B cell (primary cell): ENCODE measurements at regions not wholly inside any gene's neighbourhood (a gene's known extent, or its start where the extent isn't known, plus 50 kb on each side); places are given as distances from the start of the nearest gene placed in this dataset.

ENCODE experiments used
- ATAC-seq: fragments of 200-7000 bp; cut with Tn5 transposase; one replicate; pipeline ENCODE4 v1.10.0; 2021; ENCODE audit warnings: low read depth, mild to moderate bottlenecking, moderate number of reproducible peaks, moderate library complexity
- CTCF ChIA-PET: fragments of 350-600 bp; sonication (Branson Sonifier 250); formaldehyde crosslinking; loops from one replicate; lab custom pipeline; 2021; ENCODE audit warnings: antibody characterized with exemption, inconsistent platforms; lab: Charles Lee
- POLR2A ChIA-PET: fragments of 350-600 bp; sonication (Branson Sonifier 250); formaldehyde crosslinking; loops from one replicate; lab custom pipeline; 2021; ENCODE audit warnings: antibody characterized with exemption; lab: Charles Lee
- DNase-seq: peaks from one replicate; pipeline ENCODE4 v3.0.0; 2013
- H2AFZ ChIP-seq: 2 replicates; pipeline ENCODE4 v1.6.1; 2012; ENCODE audit warnings: mild to moderate bottlenecking, low read depth, low read length; ENCODE audit not compliant: insufficient read depth, poor library complexity, severe bottlenecking
- H3K27ac ChIP-seq, 2 donors: 1 replicate in 1 of 2; 2 replicates in 1 of 2; pipeline ENCODE4 v1.5.1; 2012 to 2013; ENCODE audit warnings: low read length in 2 of 2, mild to moderate bottlenecking in 2 of 2, moderate library complexity in 1 of 2
- H3K27me3 ChIP-seq, 4 experiments: fragments of 200-600 bp in 1 of 4; sonication (generic) in 1 of 4; replicated peaks in 1 of 4; 1 replicate in 2 of 4; 2 replicates in 2 of 4; pipeline versions ENCODE4 v1.6.1 to v1.7.0; 2013 to 2016; ENCODE audit warnings: low read length in 3 of 4, mild to moderate bottlenecking in 2 of 4, mixed read lengths in 1 of 4, moderate library complexity in 1 of 4; ENCODE audit not compliant: insufficient read depth in 4 of 4, control insufficient read depth in 3 of 4; ENCODE audit errors: control extremely low read depth in 1 of 4
- H3K36me3 ChIP-seq, 2 experiments: replicated peaks in 1 of 2; 1 replicate in 1 of 2; 2 replicates in 1 of 2; pipeline versions ENCODE4 v1.6.1 to v1.7.1; 2013; ENCODE audit warnings: low read length in 1 of 2; ENCODE audit not compliant: insufficient read depth in 2 of 2, control insufficient read depth in 1 of 2; ENCODE audit errors: control extremely low read depth in 1 of 2, extremely low read depth in 1 of 2
- H3K4me1 ChIP-seq, 2 donors: fragments of 200-600 bp in 1 of 2; sonication (generic) in 1 of 2; 1 replicate in 1 of 2; 2 replicates in 1 of 2; pipeline versions ENCODE4 v1.5.1 to v1.6.1; 2013 to 2017; ENCODE audit warnings: low read length in 2 of 2; ENCODE audit not compliant: control insufficient read depth in 2 of 2, insufficient read depth in 2 of 2
- H3K4me2 ChIP-seq: replicated peaks from 2 replicates; pipeline ENCODE3; 2012; ENCODE audit warnings: mild to moderate bottlenecking, low read depth, low read length; ENCODE audit not compliant: poor library complexity, severe bottlenecking
- H3K4me3 ChIP-seq, 5 experiments: fragments of 200-600 bp in 1 of 5; sonication (generic) in 1 of 5; 1 replicate in 3 of 5; 2 replicates in 2 of 5; pipeline versions ENCODE4 v1.5.1 to v1.7.0; 2011 to 2016; ENCODE audit warnings: low read length in 4 of 5, mild to moderate bottlenecking in 4 of 5, low read depth in 2 of 5, control low read depth in 1 of 5, moderate library complexity in 1 of 5; ENCODE audit not compliant: insufficient read depth in 1 of 5; ENCODE audit errors: control extremely low read depth in 1 of 5, extremely low read depth in 1 of 5
- H3K79me2 ChIP-seq: fragments of 200-600 bp; sonication (generic); one replicate; pipeline ENCODE4 v1.6.0; 2016; ENCODE audit warnings: low read length; ENCODE audit not compliant: control insufficient read depth, insufficient read depth
- H3K9ac ChIP-seq: fragments of 200-600 bp; sonication (generic); 2 replicates; pipeline ENCODE4 v1.6.1; 2017; ENCODE audit warnings: mild to moderate bottlenecking, low read length, moderate library complexity
- H3K9me3 ChIP-seq, 3 donors: one replicate each; pipeline versions ENCODE4 v1.6.1 to v1.7.1; 2013; ENCODE audit warnings: low read length in 2 of 3; ENCODE audit not compliant: control insufficient read depth in 2 of 3, insufficient read depth in 1 of 3; ENCODE audit errors: control extremely low read depth in 1 of 3
- H4K20me1 ChIP-seq: 2 replicates; pipeline ENCODE4 v1.6.0; 2012; ENCODE audit warnings: mild to moderate bottlenecking, low read length; ENCODE audit not compliant: insufficient read depth, control insufficient read depth, poor library complexity, severe bottlenecking
- H3K27ac Mint-ChIP-seq: one replicate; pipeline ENCODE4 v1.8.0; 2021; ENCODE audit warnings: mixed read lengths
- H3K27me3 Mint-ChIP-seq: one replicate; pipeline ENCODE4 v1.8.0; 2021; ENCODE audit warnings: mixed read lengths
- H3K4me1 Mint-ChIP-seq: one replicate; pipeline ENCODE4 v1.8.0; 2021; ENCODE audit warnings: mixed read lengths
- H3K4me3 Mint-ChIP-seq: one replicate; pipeline ENCODE4 v1.8.0; 2021; ENCODE audit warnings: mixed read lengths
- H3K9me3 Mint-ChIP-seq: one replicate; pipeline ENCODE4 v1.8.0; 2022; ENCODE audit warnings: mixed read lengths; ENCODE audit not compliant: insufficient read depth
- CTCF ChIP-seq: fragments of 200-600 bp; IDR thresholded peaks from one replicate; pipeline ENCODE4 v1.8.0; 2022; ENCODE audit warnings: antibody characterized with exemption, mild to moderate bottlenecking
- EZH2 ChIP-seq: IDR thresholded peaks from 2 replicates; pipeline ENCODE4 v1.6.1; 2012; ENCODE audit warnings: borderline replicate concordance, low read depth, mild to moderate bottlenecking, moderate library complexity, low read length; ENCODE audit not compliant: insufficient read depth, poor library complexity, severe bottlenecking
- whole genome bisulfite sequencing: methylation state at CpG from one replicate; pipeline ENCODE4 v1.1.5; 2013; ENCODE audit warnings: missing lambda C conversion rate; ENCODE audit not compliant: insufficient coverage; 5-methylcytosine and 5-hydroxymethylcytosine counted together
- intact Hi-C: fragments of 100-400 bp; cut with micrococcal nuclease; formaldehyde crosslinking; loops from one replicate; pipeline ENCODE4 v1.10.0; 2022

GRCh38 chr5:77885519-77885918, 109.4 kb upstream of the TBCA start:
- Histone ChIP-seq H3K9ac (no peak overlapping the region), H3K36me3 (no peaks in the 10 kb centered on the region), H3K27me3 (peaks cover 0 to 9% (median 3%) of the 10 kb centered on the region in 4 experiments), H3K27ac (no peak overlapping the region), H2AFZ (no peak overlapping the region), H3K4me3 (no peak overlapping the region), H3K79me2 (no peaks in the 10 kb centered on the region), H4K20me1 (no peaks in the 10 kb centered on the region), H3K4me2 (no peak overlapping the region), H3K4me1 (no peaks in the 10 kb centered on the region), H3K9me3 (no peaks in the 10 kb centered on the region)
- no peak for DNase-seq
- Mint-ChIP-seq H3K4me3 (no peak overlapping the region), H3K27ac (no peak overlapping the region), H3K9me3 (no peaks in the 10 kb centered on the region), H3K4me1 (no peaks in the 10 kb centered on the region), H3K27me3 (peaks cover 27% of the 10 kb centered on the region)
- intact Hi-C loops, result no loop called here
- WGBS, result 86% methylated on average over 1 of the region's 4 CpGs
- ATAC-seq, result no peak
- ChIA-PET CTCF (no interaction called here), POLR2A (no interaction called here)
- TF ChIP-seq EZH2 (no peak), CTCF (no peak)

- 85% methylated on average over 4 of the region's 6 CpGs for WGBS
- POLR2A ChIA-PET, result no interaction called here
- Histone ChIP-seq H3K36me3 (no peaks in the 10 kb centered on the region), H3K4me1 (no peaks in the 10 kb centered on the region), H3K9me3 (no peaks in the 10 kb centered on the region), H3K27me3 (peaks cover 0 to 9% (median 3%) of the 10 kb centered on the region in 4 experiments), H4K20me1 (no peaks in the 10 kb centered on the region), H3K27ac (no peak overlapping the region), H3K79me2 (no peaks in the 10 kb centered on the region), H2AFZ (no peak overlapping the region), H3K4me2 (no peak overlapping the region), H3K4me3 (no peak overlapping the region), H3K9ac (no peak overlapping the region)
- CTCF ChIA-PET, result no interaction called here
- Mint-ChIP-seq H3K27ac (no peak overlapping the region), H3K27me3 (peaks cover 27% of the 10 kb centered on the region), H3K4me3 (no peak overlapping the region), H3K4me1 (no peaks in the 10 kb centered on the region), H3K9me3 (no peaks in the 10 kb centered on the region)
- DNase-seq, result no peak
- no peak for ATAC-seq
- intact Hi-C loops, result no loop called here
- no peak for TF ChIP-seq EZH2
- no peak for TF ChIP-seq CTCF
These were observed 106.6 kb upstream of the TBCA start for GRCh38 chr5:77882670-77883257.
